Keratinocyte (primary cell): ENCODE measurements at regions not wholly inside any gene's neighbourhood (a gene's known extent, or its start where the extent isn't known, plus 50 kb on each side); places are given as distances from the start of the nearest gene placed in this dataset.

Source experiments
- DNase-seq: peaks from one replicate; pipeline ENCODE4 v3.0.0-alpha.2; 2011; ENCODE audit warnings: low read depth, missing footprints, low spot score
- FAIRE-seq: peaks from 2 replicates; lab custom pipeline; 2011; peaks lifted over from hg19 to GRCh38; lab: Jason Lieb, UNC
- H2AFZ ChIP-seq: 2 replicates; pipeline ENCODE4 v1.6.0; 2012; ENCODE audit warnings: low read length, control low read depth, inconsistent platforms; ENCODE audit not compliant: control insufficient read depth
- H3K27ac ChIP-seq: 2 replicates; pipeline ENCODE4 v1.5.1; 2011; ENCODE audit warnings: low read length; ENCODE audit not compliant: control insufficient read depth, insufficient read depth
- H3K27me3 ChIP-seq: 3 replicates; pipeline ENCODE4 v1.6.0; 2011; ENCODE audit warnings: low read length; ENCODE audit not compliant: control insufficient read depth, insufficient read depth; ENCODE audit errors: extremely low read depth
- H3K36me3 ChIP-seq, 2 experiments: 2 replicates in 1 of 2; 3 replicates in 1 of 2; pipeline ENCODE4 v1.5.1; 2011; ENCODE audit warnings: low read length in 2 of 2, mild to moderate bottlenecking in 1 of 2; ENCODE audit not compliant: control insufficient read depth in 2 of 2, insufficient read depth in 2 of 2; ENCODE audit errors: extremely low read depth in 1 of 2
- H3K4me1 ChIP-seq: 3 replicates; pipeline ENCODE4 v1.5.1; 2011; ENCODE audit warnings: low read length; ENCODE audit not compliant: control insufficient read depth, insufficient read depth; ENCODE audit errors: extremely low read depth
- H3K4me2 ChIP-seq: 3 replicates; pipeline ENCODE4 v1.6.0; 2011; ENCODE audit warnings: low read depth, low read length; ENCODE audit not compliant: control insufficient read depth, insufficient read depth; ENCODE audit errors: extremely low read depth
- H3K4me3 ChIP-seq, 3 experiments: fragments of 200-600 bp in 1 of 3; sonication (generic) in 1 of 3; 2 replicates in 2 of 3; 3 replicates in 1 of 3; pipeline ENCODE4 v1.5.1; 2011 to 2016; ENCODE audit warnings: low read length in 3 of 3, mild to moderate bottlenecking in 3 of 3, control low read depth in 2 of 3, inconsistent platforms in 1 of 3, low read depth in 1 of 3, mixed read lengths in 1 of 3, mixed run types in 1 of 3, moderate library complexity in 1 of 3; ENCODE audit not compliant: control insufficient read depth in 2 of 3, insufficient read depth in 2 of 3; ENCODE audit errors: extremely low read depth in 1 of 3
- H3K79me2 ChIP-seq: 2 replicates; pipeline ENCODE4 v1.6.0; 2012; ENCODE audit warnings: low read length; ENCODE audit not compliant: control insufficient read depth, insufficient read depth
- H3K9ac ChIP-seq: 3 replicates; pipeline ENCODE4 v1.6.0; 2011; ENCODE audit warnings: low read length; ENCODE audit not compliant: control insufficient read depth, insufficient read depth; ENCODE audit errors: extremely low read depth
- H3K9me1 ChIP-seq: 3 replicates; pipeline ENCODE4 v1.6.0; 2011; ENCODE audit warnings: low read length; ENCODE audit not compliant: control insufficient read depth, insufficient read depth; ENCODE audit errors: extremely low read depth
- H3K9me3 ChIP-seq: 2 replicates; pipeline ENCODE4 v1.5.1; 2012; ENCODE audit warnings: low read depth, low read length; ENCODE audit not compliant: control insufficient read depth
- H4K20me1 ChIP-seq: 3 replicates; pipeline ENCODE4 v1.6.0; 2011; ENCODE audit warnings: low read length; ENCODE audit not compliant: control insufficient read depth, insufficient read depth; ENCODE audit errors: extremely low read depth
- EZH2 ChIP-seq: IDR thresholded peaks from one replicate; pipeline ENCODE4 v1.6.1; 2012; ENCODE audit warnings: inconsistent platforms, mild to moderate bottlenecking, low read length, moderate library complexity
- dilution Hi-C: fragments of 300-500 bp; cut with MboI; formaldehyde crosslinking; loops from one replicate; pipeline ENCODE4 v1.7.0; 2020; ENCODE audit warnings: low sequenced_read_pairs; ENCODE audit not compliant: extremely low pct_ligation_motif_present
- TF ChIP-seq, protein P1 (sequence below), 3 experiments: IDR thresholded peaks in 1 of 3; conservative IDR thresholded peaks in 1 of 3; optimal IDR thresholded peaks in 1 of 3; 2 replicates in 2 of 3; 3 replicates in 1 of 3; pipeline versions ENCODE3 to v1.5.1; 2011; ENCODE audit warnings: low read length in 3 of 3, mild to moderate bottlenecking in 3 of 3, moderate library complexity in 2 of 3, control low read depth in 1 of 3, inconsistent platforms in 1 of 3; ENCODE audit not compliant: insufficient read depth in 2 of 3; ENCODE audit errors: extremely low read depth in 1 of 3

DNA sequence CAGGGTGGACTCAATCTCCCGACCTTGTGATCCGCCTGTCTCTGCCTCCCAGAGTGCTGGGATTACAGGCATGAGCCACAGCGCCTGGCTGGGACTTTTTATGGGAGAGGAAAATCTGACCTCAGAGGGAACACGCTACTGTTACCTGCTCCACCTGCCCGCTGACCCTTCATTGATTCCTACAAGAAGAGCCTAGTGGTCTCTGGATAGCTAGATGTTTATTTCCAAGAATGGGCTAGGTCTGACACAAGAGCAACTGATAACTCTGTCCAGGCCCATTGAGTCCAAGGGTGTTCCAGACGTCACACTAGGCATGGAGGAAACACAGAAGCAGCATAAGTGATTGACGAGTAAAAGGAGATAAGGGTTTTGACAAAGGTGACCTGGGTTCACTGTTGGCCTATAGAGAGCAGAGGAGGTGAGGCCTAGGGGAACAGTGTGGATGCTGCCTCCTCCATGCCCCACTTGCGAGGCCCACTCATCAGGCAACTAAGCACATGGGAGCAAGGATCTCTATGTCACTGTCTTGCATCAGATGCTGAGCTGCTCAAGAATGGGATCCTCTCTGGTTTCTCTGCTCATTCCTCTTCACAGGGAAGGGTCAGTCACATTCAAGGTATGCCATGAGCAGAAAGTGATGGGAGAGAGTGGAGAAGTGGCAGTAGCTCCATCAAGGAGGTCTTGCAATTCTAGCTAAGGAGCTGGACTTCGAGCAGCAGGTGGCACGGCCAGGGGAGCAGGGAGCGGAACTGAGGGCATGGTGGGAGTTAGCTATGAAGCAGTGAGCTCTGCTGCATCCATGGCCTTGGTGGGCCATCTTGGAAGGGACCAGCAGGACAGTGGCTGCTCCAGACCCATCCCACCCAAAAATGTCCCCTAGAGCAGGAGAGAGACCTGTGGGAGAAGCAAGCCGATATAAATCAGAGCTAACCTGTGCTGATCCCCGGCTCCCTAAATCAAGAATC is 145.2 kb downstream of the WSCD1 start:
- Histone ChIP-seq H3K27me3 (peaks cover 71% of the 10 kb centered on the region), H3K9me1 (no peaks in the 10 kb centered on the region), H3K79me2 (no peaks in the 10 kb centered on the region), H2AFZ (no peak overlapping the region), H3K4me1 (no peaks in the 10 kb centered on the region), H3K9ac (no peak overlapping the region), H3K4me2 (no peak overlapping the region), H3K27ac (no peak overlapping the region), H3K9me3 (no peaks in the 10 kb centered on the region), H3K4me3 (no peak overlapping the region), H3K36me3 (no peaks in the 10 kb centered on the region), H4K20me1 (no peaks in the 10 kb centered on the region)
- TF ChIP-seq EZH2, result no peak
- TF ChIP-seq, protein P1, sequence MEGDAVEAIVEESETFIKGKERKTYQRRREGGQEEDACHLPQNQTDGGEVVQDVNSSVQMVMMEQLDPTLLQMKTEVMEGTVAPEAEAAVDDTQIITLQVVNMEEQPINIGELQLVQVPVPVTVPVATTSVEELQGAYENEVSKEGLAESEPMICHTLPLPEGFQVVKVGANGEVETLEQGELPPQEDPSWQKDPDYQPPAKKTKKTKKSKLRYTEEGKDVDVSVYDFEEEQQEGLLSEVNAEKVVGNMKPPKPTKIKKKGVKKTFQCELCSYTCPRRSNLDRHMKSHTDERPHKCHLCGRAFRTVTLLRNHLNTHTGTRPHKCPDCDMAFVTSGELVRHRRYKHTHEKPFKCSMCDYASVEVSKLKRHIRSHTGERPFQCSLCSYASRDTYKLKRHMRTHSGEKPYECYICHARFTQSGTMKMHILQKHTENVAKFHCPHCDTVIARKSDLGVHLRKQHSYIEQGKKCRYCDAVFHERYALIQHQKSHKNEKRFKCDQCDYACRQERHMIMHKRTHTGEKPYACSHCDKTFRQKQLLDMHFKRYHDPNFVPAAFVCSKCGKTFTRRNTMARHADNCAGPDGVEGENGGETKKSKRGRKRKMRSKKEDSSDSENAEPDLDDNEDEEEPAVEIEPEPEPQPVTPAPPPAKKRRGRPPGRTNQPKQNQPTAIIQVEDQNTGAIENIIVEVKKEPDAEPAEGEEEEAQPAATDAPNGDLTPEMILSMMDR (optimal IDR thresholded peaks at IDR 0.05 in 1 of 3, IDR thresholded peaks at IDR 0.05 in 1 of 3, conservative IDR thresholded peaks at IDR 0.05 in 1 of 3; ENCODE audit: extremely low read depth in 1 of 3, insufficient read depth in 2 of 3, low read length in 3 of 3), result no peak
- FAIRE-seq (no peak), DNase-seq (no peak)
- dilution Hi-C loops, result no loop called here

DNA sequence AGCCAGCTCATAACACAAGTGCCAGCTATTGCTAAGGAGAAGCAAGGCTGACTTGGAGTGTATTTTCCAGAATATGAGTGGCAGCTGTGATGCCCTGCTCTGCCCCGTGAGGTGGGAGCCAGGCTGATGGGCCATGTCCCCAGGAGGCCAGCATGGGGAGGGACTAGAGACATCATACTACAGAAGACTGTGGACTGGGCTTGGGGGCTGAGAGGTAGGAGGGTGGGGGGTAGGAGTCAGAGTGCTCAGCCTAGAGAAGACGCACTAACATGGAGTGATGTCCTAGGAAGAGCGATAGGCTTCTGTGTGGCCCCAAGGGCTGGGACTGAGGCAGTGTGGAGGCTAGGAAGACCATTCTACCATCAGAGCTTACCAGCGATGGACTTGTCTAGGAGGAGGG is 143.7 kb downstream of the WSCD1 start:
- no peak for TF ChIP-seq EZH2
- H3K27me3 ChIP-seq, result peaks cover 63% of the 10 kb centered on the region

More for the DNA sequence above, 143.7 kb downstream of the WSCD1 start:
- H2AFZ ChIP-seq, result no peak overlapping the region
- no peaks in the 10 kb centered on the region for H3K79me2 ChIP-seq
- DNase-seq, result no peak
- H3K4me2 ChIP-seq, result no peak overlapping the region
- H3K27ac ChIP-seq, result no peak overlapping the region
- H3K9ac ChIP-seq, result no peak overlapping the region
- no peaks in the 10 kb centered on the region for H3K36me3 ChIP-seq
- dilution Hi-C loops, result no loop called here
- no peak for FAIRE-seq
- H3K4me3 ChIP-seq, result no peak overlapping the region
- no peaks in the 10 kb centered on the region for H3K9me3 ChIP-seq
- H3K4me1 ChIP-seq, result no peaks in the 10 kb centered on the region
- no peaks in the 10 kb centered on the region for H4K20me1 ChIP-seq
- H3K9me1 ChIP-seq, result no peaks in the 10 kb centered on the region
